ENCODE measurements at regions not wholly inside any gene's neighbourhood (a gene's known extent, or its start where the extent isn't known, plus 50 kb on each side); places are given as distances from the start of the nearest gene placed in this dataset.
A peak's percentile ranks its signal among the peaks of the same experiment; 100 is the strongest.
"Not testable (repeated sequence)": the region's sequence is repeated elsewhere in the genome, so short reads cannot be mapped to it uniquely, and the experiment has no call there.

GRCh38 chr2:235219048-235219447 lies 267.2 kb downstream of the SH3BP4 start:
- DNase-seq (ENCODE audit: low read depth), result no peak

- DNase-seq (ENCODE audit: low read depth), result no peak
Observed at GRCh38 chr2:235220331-235220730, 268.5 kb downstream of the SH3BP4 start.

GRCh38 chr2:235223011-235223410 lies 270.8 kb upstream of the AGAP1 start:
- DNase-seq (ENCODE audit: low read depth), result no peak

GRCh38 chr2:235224410-235224809 lies 269.4 kb upstream of the AGAP1 start:
- DNase-seq (ENCODE audit: low read depth), result no peak

- DNase-seq (ENCODE audit: low read depth), result no peak
Observed at GRCh38 chr2:235225261-235225660, 268.6 kb upstream of the AGAP1 start.

GRCh38 chr2:235227590-235227989 lies 266.3 kb upstream of the AGAP1 start:
- no peak for DNase-seq (ENCODE audit: low read depth)

- DNase-seq (ENCODE audit: low read depth), result not testable (repeated sequence)
Observed at GRCh38 chr2:235228422-235228821, 265.4 kb upstream of the AGAP1 start.

- no peak for DNase-seq (ENCODE audit: low read depth)
Observed at GRCh38 chr2:235229236-235229635, 264.6 kb upstream of the AGAP1 start.

GRCh38 chr2:235230821-235231601 lies 262.8 kb upstream of the AGAP1 start:
- DNase-seq (ENCODE audit: low read depth), result no peak

GRCh38 chr2:235232449-235233433 lies 261.1 kb upstream of the AGAP1 start:
- DNase-seq (ENCODE audit: low read depth), result no peak

- no peak for DNase-seq (ENCODE audit: low read depth)
Observed at GRCh38 chr2:235234736-235235135, 259.1 kb upstream of the AGAP1 start.

GRCh38 chr2:235235977-235236767 lies 257.7 kb upstream of the AGAP1 start:
- DNase-seq (ENCODE audit: low read depth), result no peak

- no peak for DNase-seq (ENCODE audit: low read depth)
Observed at GRCh38 chr2:235238537-235238936, 255.3 kb upstream of the AGAP1 start.

GRCh38 chr2:235240574-235240973 lies 253.3 kb upstream of the AGAP1 start:
- DNase-seq (ENCODE audit: low read depth), result no peak

- no peak for DNase-seq (ENCODE audit: low read depth)
Observed at GRCh38 chr2:235244255-235245220, 249.3 kb upstream of the AGAP1 start.

- no peak for DNase-seq (ENCODE audit: low read depth)
Observed at GRCh38 chr2:235247001-235247400, 246.8 kb upstream of the AGAP1 start.

GRCh38 chr2:235255693-235256092 lies 238.2 kb upstream of the AGAP1 start:
- no peak for DNase-seq (ENCODE audit: low read depth)

- DNase-seq (ENCODE audit: low read depth), result no peak
Observed at GRCh38 chr2:235257590-235257989, 236.3 kb upstream of the AGAP1 start.

- DNase-seq (ENCODE audit: low read depth), result no peak
Observed at GRCh38 chr2:235262750-235263149, 231.1 kb upstream of the AGAP1 start.

- DNase-seq (ENCODE audit: low read depth), result peak; percentile 32
Observed at GRCh38 chr2:235263205-235264120, 230.4 kb upstream of the AGAP1 start.
